ENCODE measurements at regions not wholly inside any gene's neighbourhood (a gene's known extent, or its start where the extent isn't known, plus 50 kb on each side); places are given as distances from the start of the nearest gene placed in this dataset.

- no peak for TF ChIP-seq ATOH8 (CRISPR knock-in tag; IDR thresholded peaks at IDR 0.05; ENCODE audit: low read depth)
- TF ChIP-seq KDM1A (IDR thresholded peaks at IDR 0.05; ENCODE audit: low read depth): no peak
- TF ChIP-seq CBX8 (IDR thresholded peaks at IDR 0.05): no peak
- no peak for TF ChIP-seq POLR2AphosphoS2 (conservative IDR thresholded peaks at IDR 0.05; ENCODE audit: low read length)
- no peak for TF ChIP-seq ZNF302 (CRISPR knock-in tag; IDR thresholded peaks at IDR 0.05)
- TF ChIP-seq CBX2 (IDR thresholded peaks at IDR 0.05; ENCODE audit: borderline replicate concordance, low read depth): no peak
Observed at GRCh38 chr18:70425236-70425635, 136.4 kb downstream of the SOCS6 start (continued).

- ChIA-PET POLR2A (no interaction called here), CTCF (no interaction called here)
- 92% methylated on average over 4 of the region's 4 CpGs for WGBS (ENCODE audit: missing lambda C conversion rate)
- TF ChIP-seq TP53 (CRISPR knock-in tag; IDR thresholded peaks at IDR 0.05) (no peak), MYC (IDR thresholded peaks at IDR 0.05; ENCODE audit: borderline replicate concordance, low read length) (no peak), KDM5A (IDR thresholded peaks at IDR 0.05) (no peak), NPAS2 (CRISPR knock-in tag; IDR thresholded peaks at IDR 0.05; ENCODE audit: borderline replicate concordance) (no peak), KDM1A (IDR thresholded peaks at IDR 0.05; ENCODE audit: low read depth) (no peak), FOSL2 (IDR thresholded peaks at IDR 0.05) (no peak), FOSL2 (CRISPR knock-in tag; IDR thresholded peaks at IDR 0.05) (no peak), CEBPB (IDR thresholded peaks at IDR 0.05) (no peak), JUN (IDR thresholded peaks at IDR 0.05) (no peak), POLR2AphosphoS2 (conservative IDR thresholded peaks at IDR 0.05; ENCODE audit: low read length) (no peak), RARB (CRISPR knock-in tag; IDR thresholded peaks at IDR 0.05) (no peak), RAD21 (conservative IDR thresholded peaks at IDR 0.05 in 1 of 2, IDR thresholded peaks at IDR 0.05 in 1 of 2) (no peak), HDAC2 (IDR thresholded peaks at IDR 0.05) (no peak), PBX3 (IDR thresholded peaks at IDR 0.05) (no peak), HOXB5 (CRISPR knock-in tag; IDR thresholded peaks at IDR 0.05) (no peak), JUNB (IDR thresholded peaks at IDR 0.05) (no peak)
- peaks cover 13% of the 10 kb centered on the region for H3K9me3 ChIP-seq
- peaks cover 58% of the 10 kb centered on the region for H3K4me1 ChIP-seq
- ATAC-seq: no peak
- FAIRE-seq: no peak
- H3K27ac ChIP-seq: peak overlapping the region; percentile 93 to 100
- no peak overlapping the region for H3K4me3 ChIP-seq
- no peak for DNase-seq (ENCODE audit: low read depth in 1 of 2, low spot score in 1 of 2)
- peak overlapping the region; percentile 75; the same call in 1 of the 3 replicates for H3K4me2 ChIP-seq
Observed at GRCh38 chr18:70423988-70424387, 135.1 kb downstream of the SOCS6 start.

- Histone ChIP-seq H3K27ac (peak overlapping the region; percentile 93 to 100), H3K4me3 (no peak overlapping the region), H3K9me3 (peaks cover 13% of the 10 kb centered on the region), H3K4me2 (peak overlapping the region; percentile 75), H3K4me1 (peaks cover 60% of the 10 kb centered on the region)
- FAIRE-seq (no peak), ATAC-seq (peak in 1 of 2 experiments; percentile 16; a peak in 2 of 6 replicates), DNase-seq (ENCODE audit: low read depth in 1 of 2, low spot score in 1 of 2) (no peak)
- no peak for TF ChIP-seq ZSCAN20 (CRISPR knock-in tag; IDR thresholded peaks at IDR 0.05)
- TF ChIP-seq BCL3 (IDR thresholded peaks at IDR 0.05): no peak
- no peak for TF ChIP-seq HES2 (IDR thresholded peaks at IDR 0.05)
- no peak for TF ChIP-seq EHF (CRISPR knock-in tag; IDR thresholded peaks at IDR 0.05)
- TF ChIP-seq MYC (IDR thresholded peaks at IDR 0.05; ENCODE audit: borderline replicate concordance, low read length): no peak
- TF ChIP-seq ZC3H11A (IDR thresholded peaks at IDR 0.05): no peak
- no peak for TF ChIP-seq CBX2 (IDR thresholded peaks at IDR 0.05; ENCODE audit: borderline replicate concordance, low read depth)
- TF ChIP-seq RFX5 (IDR thresholded peaks at IDR 0.05): no peak
- TF ChIP-seq MAFK (IDR thresholded peaks at IDR 0.05; ENCODE audit: partially characterized antibody): no peak
- no peak for TF ChIP-seq ESRRA (IDR thresholded peaks at IDR 0.05; ENCODE audit: borderline replicate concordance, low read length)
- TF ChIP-seq USF2 (IDR thresholded peaks at IDR 0.05): no peak
- no peak for TF ChIP-seq HEYL (CRISPR knock-in tag; IDR thresholded peaks at IDR 0.05)
- TF ChIP-seq CHD2 (IDR thresholded peaks at IDR 0.05; ENCODE audit: low read length, partially characterized antibody): no peak
- POLR2A ChIA-PET: interaction anchor here (0.9 to 2.3 kb wide), 8 partner anchors 8 to 127 kb away, joined by 3 to 36 read pairs (median 8); no protein-coding TSS in a partner anchor
- 46% methylated on average over 5 of the region's 5 CpGs for WGBS (ENCODE audit: missing lambda C conversion rate)
- CTCF ChIA-PET: interaction anchor here (0.7 to 2.2 kb wide), 4 partner anchors 11 to 66 kb away, joined by 3 to 18 read pairs (median 6); no protein-coding TSS in a partner anchor
Observed at GRCh38 chr18:70423120-70423519, 134.3 kb downstream of the SOCS6 start.
